Fibroblast of pulmonary artery (primary cell): ENCODE measurements at regions not wholly inside any gene's neighbourhood (a gene's known extent, or its start where the extent isn't known, plus 50 kb on each side); places are given as distances from the start of the nearest gene placed in this dataset.
"Not testable (repeated sequence)": the region's sequence is repeated elsewhere in the genome, so short reads cannot be mapped to it uniquely, and the experiment has no call there.

Source experiments
- DNase-seq: peaks from one replicate; pipeline ENCODE4 v3.0.0-alpha.2; 2010; ENCODE audit warnings: low read depth
- H3K4me3 ChIP-seq: replicated peaks from 2 replicates; pipeline ENCODE4 v1.5.1; 2011; ENCODE audit warnings: low read depth, mild to moderate bottlenecking, control low read depth, low read length, moderate library complexity
- CTCF ChIP-seq: IDR thresholded peaks from 2 replicates; pipeline ENCODE4 v1.5.1; 2011; ENCODE audit warnings: mild to moderate bottlenecking, control low read depth, low read length, inconsistent platforms; ENCODE audit errors: missing control alignments

DNA sequence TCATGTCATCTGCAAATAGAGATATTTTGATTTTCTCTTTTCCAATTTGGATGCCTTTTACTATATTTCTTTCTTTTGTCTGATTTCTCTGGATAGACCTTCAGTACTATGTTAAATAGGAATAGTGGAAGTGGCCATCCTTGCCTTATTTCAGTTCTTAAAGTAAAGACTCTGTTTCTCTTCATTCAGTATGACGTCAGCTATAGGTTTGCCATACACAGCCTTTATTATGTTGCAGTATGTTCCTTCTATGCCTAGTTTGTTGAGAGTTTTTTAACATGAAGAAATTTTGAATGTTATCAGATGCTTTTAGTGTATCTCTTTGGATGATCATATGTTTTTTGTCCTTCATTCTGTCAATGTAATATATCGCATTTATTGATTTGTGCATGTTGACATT lies 566.7 kb upstream of the ROBO1 start:
- no peak overlapping the region for H3K4me3 ChIP-seq
- TF ChIP-seq CTCF = no peak
- no peak for DNase-seq

DNA sequence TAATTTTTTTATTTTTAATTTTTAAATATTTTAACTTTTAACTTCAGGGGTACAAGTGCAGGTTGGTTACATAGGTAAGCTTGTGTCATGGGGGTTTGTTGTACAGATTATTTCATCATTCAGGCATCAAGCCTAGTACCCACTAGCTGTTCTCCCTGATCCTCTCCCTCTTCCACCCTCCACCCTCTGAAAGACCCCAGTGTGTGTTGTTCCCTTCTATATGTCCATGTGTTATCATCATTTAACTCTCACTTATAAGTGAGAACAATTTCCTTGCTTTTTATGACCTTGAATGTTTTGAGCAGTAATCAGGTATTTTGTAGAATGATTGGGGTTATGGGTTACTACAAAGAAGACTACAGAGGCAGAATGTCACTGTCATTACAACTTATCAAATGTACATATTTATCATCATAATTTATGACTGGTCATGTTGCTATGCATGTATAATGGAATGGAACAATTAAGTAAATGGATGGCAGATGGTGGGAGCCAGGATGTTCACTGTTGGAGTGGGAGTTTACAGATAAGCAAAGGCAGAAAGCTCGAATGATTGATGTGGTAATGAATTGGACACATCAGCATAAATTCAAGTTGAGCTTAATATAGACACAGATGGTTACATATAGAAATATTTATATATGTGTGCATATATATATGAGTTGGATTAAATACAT lies 563.8 kb upstream of the ROBO1 start:
- H3K4me3 ChIP-seq = no peak overlapping the region
- TF ChIP-seq CTCF = no peak
- DNase-seq = no peak

- H3K4me3 ChIP-seq, DNase-seq: not testable (repeated sequence)
Measured at GRCh38 chr3:80314541-80314940, 546.7 kb upstream of the ROBO1 start.

GRCh38 chr3:80308637-80309036 lies 540.8 kb upstream of the ROBO1 start:
- no peak overlapping the region for H3K4me3 ChIP-seq
- no peak for DNase-seq
- no peak for TF ChIP-seq CTCF

DNA sequence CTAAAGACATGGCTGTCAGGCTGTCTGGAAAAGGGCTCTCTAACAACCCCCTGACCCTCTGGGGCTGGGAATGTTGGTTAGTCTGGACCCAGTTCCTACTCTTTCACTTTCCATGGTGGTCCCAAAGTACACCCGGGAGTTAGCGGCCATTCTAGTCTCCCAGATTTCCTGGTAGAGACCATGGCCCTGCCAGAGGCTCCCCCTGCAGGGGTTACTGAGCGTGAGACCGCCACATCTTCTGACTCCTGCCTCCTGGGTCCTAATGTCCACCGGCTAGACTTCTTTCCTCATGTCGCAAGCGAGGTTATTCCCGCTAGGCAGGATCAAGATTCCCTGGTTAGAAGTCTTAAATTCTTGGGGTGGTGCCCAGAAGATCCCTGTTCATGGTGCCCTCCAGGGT lies 540.0 kb upstream of the ROBO1 start:
- no peak for TF ChIP-seq CTCF
- no peak for DNase-seq
- no peak overlapping the region for H3K4me3 ChIP-seq

DNA sequence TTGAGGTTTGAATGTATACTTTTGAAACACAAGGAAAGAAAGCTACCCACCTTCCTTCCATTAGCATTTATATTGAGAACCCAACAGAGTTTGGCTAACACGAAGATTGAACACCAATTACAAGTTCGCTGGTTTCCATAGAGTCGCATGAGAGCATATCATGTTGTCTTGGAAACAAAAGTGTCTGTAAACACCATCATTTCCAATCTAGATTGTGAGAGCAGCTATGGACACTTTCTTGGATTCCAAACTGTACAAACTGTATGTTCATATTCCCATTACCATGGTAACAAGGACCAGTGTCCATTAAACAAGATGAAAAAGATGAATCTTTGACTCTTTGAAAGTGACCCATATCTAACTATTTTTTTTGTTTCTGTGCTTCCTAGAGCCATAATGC lies 529.9 kb upstream of the ROBO1 start:
- no peak for TF ChIP-seq CTCF
- DNase-seq = no peak
- H3K4me3 ChIP-seq = no peak overlapping the region

GRCh38 chr3:80285388-80285787 lies 517.6 kb upstream of the ROBO1 start:
- no peak for TF ChIP-seq CTCF
- H3K4me3 ChIP-seq = no peak overlapping the region
- no peak for DNase-seq
